Urinary bladder (tissue), 3 donors: ENCODE measurements at regions not wholly inside any gene's neighbourhood (a gene's known extent, or its start where the extent isn't known, plus 50 kb on each side); places are given as distances from the start of the nearest gene placed in this dataset.
"Not testable (repeated sequence)": the region's sequence is repeated elsewhere in the genome, so short reads cannot be mapped to it uniquely, and the experiment has no call there.

Source experiments
- DNase-seq: peaks from one replicate; pipeline ENCODE4 v3.0.0-alpha.2; 2015; ENCODE audit errors: extremely low spot score
- H3K27ac ChIP-seq: one replicate; pipeline ENCODE4 v1.5.1; 2013; ENCODE audit warnings: low read depth, mild to moderate bottlenecking, moderate library complexity
- H3K36me3 ChIP-seq: one replicate; pipeline ENCODE4 v1.6.1; 2013; ENCODE audit warnings: mild to moderate bottlenecking, moderate library complexity; ENCODE audit not compliant: insufficient read depth
- H3K4me1 ChIP-seq: one replicate; pipeline ENCODE4 v1.6.1; 2013; ENCODE audit warnings: mild to moderate bottlenecking, moderate library complexity; ENCODE audit not compliant: insufficient read depth
- H3K4me3 ChIP-seq: one replicate; pipeline ENCODE4 v1.5.1; 2013; ENCODE audit warnings: low read depth, low read length
- WGBS: extraction: QIAGEN DNeasy Blood & Tissue Kit; methylation state at CpG from one replicate; pipeline ENCODE4 v1.1.7; 2013; 5-methylcytosine and 5-hydroxymethylcytosine counted together
- donor health status: healthy with polysubstance abuse.
- donor health status: healthy.

GRCh38 chr2:239724851-239725550 is 300.1 kb downstream of the NDUFA10 start:
- no peak for DNase-seq
- no peaks in the 10 kb centered on the region for H3K36me3 ChIP-seq
- WGBS = 93% methylated on average over 14 of the region's 14 CpGs
- H3K4me3 ChIP-seq = no peak overlapping the region
- H3K4me1 ChIP-seq = peaks cover 4% of the 10 kb centered on the region
- no peak overlapping the region for H3K27ac ChIP-seq

DNA sequence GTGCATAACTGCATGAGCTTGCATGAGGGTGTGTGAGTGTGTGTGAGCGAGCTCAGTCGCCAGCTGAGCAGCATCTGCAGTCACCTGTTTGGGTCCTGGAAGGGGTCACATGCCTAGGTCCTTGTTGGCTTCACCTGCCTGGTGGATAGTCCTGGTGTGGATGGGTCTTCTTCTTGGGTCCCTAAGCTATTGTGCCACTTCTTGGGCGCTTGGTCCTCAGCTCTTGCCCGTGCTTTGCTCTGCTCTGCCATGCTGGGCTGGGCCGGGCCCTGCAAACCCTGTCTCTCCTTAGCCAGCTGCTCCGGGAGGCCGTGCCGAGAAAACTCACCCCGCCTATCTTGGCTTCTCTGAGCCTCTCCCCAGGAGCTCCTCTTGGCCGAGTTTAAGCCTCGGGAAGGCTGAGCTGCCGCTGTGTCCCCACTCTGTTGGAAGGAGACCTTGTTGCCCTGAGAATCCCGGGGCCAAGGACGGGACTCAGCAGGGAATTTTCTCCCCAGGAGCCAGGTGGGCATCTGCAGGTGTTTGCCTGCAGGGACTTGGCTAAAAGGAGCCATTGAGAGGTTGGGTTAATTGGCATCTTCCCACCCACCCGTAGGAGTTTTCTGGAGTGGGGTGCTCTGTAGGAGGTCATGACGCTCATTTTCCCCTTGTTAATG is 300.8 kb downstream of the NDUFA10 start:
- 55% methylated on average over 16 of the region's 16 CpGs for WGBS

DNA sequence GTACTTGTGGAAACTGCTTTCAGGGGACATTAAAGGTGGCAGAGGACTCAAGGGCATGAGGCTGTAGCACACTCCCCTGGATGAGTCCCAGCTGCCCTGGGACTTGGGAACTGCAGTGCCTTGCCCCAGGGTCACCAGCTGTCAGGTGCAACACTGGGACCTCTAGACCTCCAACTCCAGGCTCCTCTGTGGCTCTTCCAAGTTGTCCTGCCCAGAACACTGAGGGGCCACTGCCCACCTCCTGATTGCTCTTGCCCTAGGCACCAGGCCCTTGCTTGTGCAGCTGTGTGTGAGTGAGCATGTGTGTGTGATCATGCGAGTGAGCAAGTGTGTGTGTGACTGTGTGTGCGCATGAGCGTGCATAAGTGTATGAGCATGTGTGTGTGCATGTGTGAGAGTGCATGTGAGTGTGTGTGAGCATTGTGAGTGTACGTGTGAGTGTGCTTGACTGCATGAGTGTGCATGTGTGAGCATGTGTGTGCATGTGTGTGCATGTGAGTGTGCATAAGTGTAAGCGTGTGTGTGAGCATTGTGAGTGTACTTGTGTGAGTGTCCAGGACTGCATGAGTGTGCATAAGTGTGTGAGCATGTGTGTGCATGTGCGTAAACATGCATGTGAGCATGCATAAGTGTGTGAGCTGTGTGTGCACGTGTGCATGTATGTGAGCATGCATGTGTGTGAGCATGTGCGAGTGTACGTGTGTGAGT is 301.5 kb downstream of the NDUFA10 start:
- no peaks in the 10 kb centered on the region for H3K36me3 ChIP-seq
- 92% methylated on average over 9 of the region's 9 CpGs for WGBS
- no peak overlapping the region for H3K4me3 ChIP-seq
- DNase-seq = no peak
- no peak overlapping the region for H3K27ac ChIP-seq
- peaks cover 4% of the 10 kb centered on the region for H3K4me1 ChIP-seq

More for the DNA sequence above, 300.8 kb downstream of the NDUFA10 start:
- no peak overlapping the region for H3K27ac ChIP-seq
- H3K4me1 ChIP-seq = peaks cover 4% of the 10 kb centered on the region
- DNase-seq = no peak
- H3K4me3 ChIP-seq = no peak overlapping the region
- no peaks in the 10 kb centered on the region for H3K36me3 ChIP-seq

DNA sequence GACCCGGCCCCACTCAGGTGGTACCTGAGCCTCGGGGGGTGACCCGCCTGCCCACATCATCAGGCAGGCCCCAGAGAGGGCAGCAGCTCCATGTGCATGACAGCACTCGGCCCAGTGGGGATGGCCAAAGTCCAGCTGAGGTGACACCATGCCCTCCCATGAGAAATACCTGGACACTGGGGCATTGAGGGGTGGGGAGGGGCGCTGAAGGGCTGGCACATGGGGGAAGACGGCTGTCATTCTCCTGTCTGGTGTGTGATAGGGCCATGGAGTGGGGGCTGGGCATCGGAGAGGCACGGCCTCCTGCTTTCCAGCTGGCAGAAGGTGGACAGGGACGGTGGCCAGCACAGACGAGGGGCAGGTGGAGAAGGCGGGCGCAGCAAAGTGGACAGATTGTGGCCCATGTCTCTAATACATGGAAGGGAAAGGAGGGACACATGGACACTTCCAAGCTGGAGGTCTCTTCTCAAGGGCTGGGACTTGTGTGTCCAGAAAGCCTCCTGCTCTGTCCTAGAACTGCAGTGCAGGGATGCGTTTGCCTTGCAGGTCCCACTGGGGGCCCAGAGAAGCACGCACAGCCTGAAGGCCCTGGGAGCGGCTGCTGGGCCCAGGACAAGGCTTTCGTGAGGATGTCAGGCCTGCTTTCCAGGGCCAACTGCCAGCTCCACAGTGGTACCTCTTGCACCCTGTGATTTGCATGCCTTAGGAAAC is 302.2 kb downstream of the NDUFA10 start:
- DNase-seq = no peak
- Histone ChIP-seq H3K4me1 (peaks cover 4% of the 10 kb centered on the region), H3K36me3 (no peaks in the 10 kb centered on the region), H3K4me3 (no peak overlapping the region), H3K27ac (no peak overlapping the region)
- WGBS = 96% methylated on average over 16 of the region's 16 CpGs

GRCh38 chr2:239721991-239722759 is 303.0 kb downstream of the NDUFA10 start:
- no peak for DNase-seq
- H3K4me1 ChIP-seq = peaks cover 4% of the 10 kb centered on the region
- 93% methylated on average over 18 of the region's 18 CpGs for WGBS
- no peak overlapping the region for H3K27ac ChIP-seq
- no peaks in the 10 kb centered on the region for H3K36me3 ChIP-seq
- no peak overlapping the region for H3K4me3 ChIP-seq

- H3K4me1 ChIP-seq = peaks cover 4% of the 10 kb centered on the region
- H3K27ac ChIP-seq = no peak overlapping the region
- H3K36me3 ChIP-seq = no peaks in the 10 kb centered on the region
- WGBS = 87% methylated on average over 11 of the region's 11 CpGs
- H3K4me3 ChIP-seq = no peak overlapping the region
- no peak for DNase-seq
Measured at GRCh38 chr2:239721531-239721930, 303.6 kb downstream of the NDUFA10 start.

DNA sequence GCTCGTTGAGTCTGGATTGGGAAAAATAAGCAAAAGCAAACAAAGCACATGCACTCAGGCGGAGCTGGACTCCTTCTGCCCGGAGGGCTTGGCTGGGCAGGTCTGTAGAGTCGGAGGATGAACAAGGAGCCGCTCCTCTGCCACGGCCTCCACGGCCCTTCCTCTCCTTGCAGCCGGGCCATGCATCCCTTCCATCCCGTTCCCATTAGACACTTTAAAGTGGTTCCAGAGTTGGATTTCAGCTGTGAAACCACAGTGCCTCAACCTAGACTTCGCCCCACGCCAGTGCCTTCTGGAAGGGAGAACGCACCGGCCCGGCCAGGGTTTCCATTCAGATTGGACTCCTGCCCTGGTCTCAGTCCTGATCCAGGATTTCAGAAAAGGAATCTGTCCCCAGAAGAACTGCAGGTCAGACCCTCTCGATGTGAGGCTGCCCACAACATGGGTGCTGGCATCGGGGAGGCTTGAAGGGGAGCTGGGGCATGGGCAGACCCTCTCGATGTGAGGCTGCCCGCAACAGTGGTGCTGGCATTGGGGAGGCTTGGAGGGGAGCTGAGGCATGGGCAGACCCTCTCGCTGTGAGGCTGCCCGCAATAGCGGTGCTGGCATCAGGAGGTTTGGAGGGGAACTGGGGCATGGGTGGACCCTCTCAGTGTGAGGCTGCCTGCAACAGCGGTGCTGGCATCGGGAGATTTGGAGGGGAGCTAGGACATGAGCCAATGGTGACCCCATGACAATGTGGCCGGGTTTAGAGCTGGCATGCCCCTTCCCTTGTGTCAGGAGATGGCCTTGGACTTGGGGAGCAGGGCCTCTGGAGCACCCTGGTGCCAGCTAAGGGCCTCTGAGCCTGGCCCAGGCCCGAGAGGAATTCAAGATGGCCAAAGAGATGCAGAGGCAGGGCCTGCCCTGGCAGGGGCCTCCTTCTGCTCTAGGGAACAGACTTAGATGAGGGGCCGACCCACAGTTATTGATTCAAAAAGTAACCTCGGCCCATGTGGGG is 304.5 kb downstream of the NDUFA10 start:
- Histone ChIP-seq H3K4me1 (peaks cover 4% of the 10 kb centered on the region), H3K4me3 (no peak overlapping the region), H3K36me3 (no peaks in the 10 kb centered on the region), H3K27ac (no peak overlapping the region)
- DNase-seq = no peak
- WGBS = 91% methylated on average over 27 of the region's 27 CpGs

- Histone ChIP-seq H3K4me1 (peaks cover 4% of the 10 kb centered on the region), H3K27ac (no peak overlapping the region), H3K36me3 (no peaks in the 10 kb centered on the region), H3K4me3 (no peak overlapping the region)
- no peak for DNase-seq
- 94% methylated on average over 9 of the region's 9 CpGs for WGBS
Measured at GRCh38 chr2:239719791-239720360, 305.3 kb downstream of the NDUFA10 start.

DNA sequence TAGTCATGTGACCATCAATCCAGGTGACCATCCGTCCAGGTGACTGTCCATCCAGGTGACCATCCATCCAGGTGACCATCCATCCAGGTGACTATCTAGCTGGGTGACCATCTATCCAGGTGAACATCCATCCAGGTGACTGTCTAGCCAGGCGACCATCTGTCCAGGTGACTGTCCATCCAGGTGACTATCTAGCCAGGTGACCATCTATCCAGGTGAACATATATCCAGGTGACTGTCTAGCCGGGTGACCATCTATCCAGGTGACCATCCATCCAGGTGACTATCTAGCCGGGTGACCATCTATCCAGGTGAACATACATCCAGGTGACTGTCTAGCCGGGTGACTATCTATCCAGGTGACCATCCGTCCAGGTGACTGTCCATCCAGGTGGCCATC is 306.2 kb downstream of the NDUFA10 start:
- 89% methylated on average over 6 of the region's 6 CpGs for WGBS
- not testable (repeated sequence) for H3K4me3 ChIP-seq, DNase-seq, H3K27ac ChIP-seq, H3K4me1 ChIP-seq, H3K36me3 ChIP-seq

- Histone ChIP-seq H3K27ac (no peak overlapping the region), H3K36me3 (no peaks in the 10 kb centered on the region), H3K4me3 (no peak overlapping the region), H3K4me1 (no peaks in the 10 kb centered on the region)
- WGBS = 92% methylated on average over 22 of the region's 22 CpGs
- no peak for DNase-seq
Measured at GRCh38 chr2:239717706-239718105, 307.4 kb downstream of the NDUFA10 start.

DNA sequence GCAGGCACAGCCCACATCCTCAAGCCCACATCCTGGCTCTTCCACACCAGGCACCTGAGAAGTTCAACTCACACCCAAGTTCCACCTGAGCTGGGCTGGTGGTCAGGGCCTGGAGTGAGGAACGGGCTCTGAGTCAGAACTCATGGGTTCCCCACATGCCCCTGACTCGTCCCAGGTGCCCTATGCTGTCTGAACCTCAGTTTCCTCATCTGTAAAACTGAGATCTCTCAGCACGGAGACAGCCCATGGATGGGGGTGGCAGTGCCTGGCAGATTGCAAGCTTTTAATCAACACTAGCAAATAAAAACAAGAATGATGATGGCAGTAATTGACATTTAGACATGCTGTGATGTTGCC is 307.8 kb downstream of the NDUFA10 start:
- WGBS = 89% methylated on average over 3 of the region's 3 CpGs
- H3K4me3 ChIP-seq = no peak overlapping the region
- no peak overlapping the region for H3K27ac ChIP-seq
- no peaks in the 10 kb centered on the region for H3K4me1 ChIP-seq
- DNase-seq = no peak
- no peaks in the 10 kb centered on the region for H3K36me3 ChIP-seq
